ENCODE measurements at regions not wholly inside any gene's neighbourhood (a gene's known extent, or its start where the extent isn't known, plus 50 kb on each side); places are given as distances from the start of the nearest gene placed in this dataset.
A peak's percentile ranks its signal among the peaks of the same experiment; 100 is the strongest.
"Not testable (repeated sequence)": the region's sequence is repeated elsewhere in the genome, so short reads cannot be mapped to it uniquely, and the experiment has no call there.

DNA sequence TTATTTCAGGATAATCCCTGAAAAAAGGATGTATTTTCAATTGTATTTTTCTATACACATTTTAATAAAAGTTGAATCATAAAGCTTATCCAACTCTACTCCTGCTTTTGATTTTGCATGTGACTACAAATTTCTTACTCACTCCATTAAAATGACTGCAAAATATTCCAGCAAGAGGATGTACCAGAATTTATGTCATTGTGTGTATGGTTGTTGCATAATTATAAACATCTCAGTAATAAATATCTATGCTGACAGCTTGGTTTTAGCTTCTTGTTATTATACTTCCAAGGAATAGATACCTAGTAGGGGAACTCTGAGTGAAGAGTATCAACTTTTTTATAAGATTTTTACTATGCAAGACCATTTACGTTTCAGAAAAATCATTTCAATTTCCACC is 463.2 kb upstream of the RUNX1 start:
- no peak for DNase-seq

DNA sequence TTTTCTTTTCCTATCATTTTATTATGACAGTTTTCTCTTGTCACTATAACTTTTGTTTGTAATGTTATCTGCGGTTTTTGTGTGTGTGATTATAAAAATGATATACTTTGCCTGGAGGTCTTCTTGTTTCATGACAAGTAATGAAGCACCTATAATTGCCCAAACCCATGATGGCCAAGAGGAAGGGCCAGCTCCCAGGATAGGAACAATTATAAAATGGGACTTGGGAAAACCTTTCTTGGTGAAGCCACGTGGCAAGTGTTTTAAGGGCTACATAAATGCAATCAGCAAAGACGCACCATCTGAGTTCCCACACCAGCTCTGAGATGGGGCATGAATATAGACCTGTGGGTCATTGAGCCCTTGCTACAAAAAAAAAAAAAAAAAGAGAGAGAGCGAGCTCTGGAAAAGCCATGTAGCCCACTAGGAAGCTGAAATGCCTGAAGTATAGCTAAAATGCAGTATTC is 462.6 kb upstream of the RUNX1 start:
- DNase-seq, result no peak

DNA sequence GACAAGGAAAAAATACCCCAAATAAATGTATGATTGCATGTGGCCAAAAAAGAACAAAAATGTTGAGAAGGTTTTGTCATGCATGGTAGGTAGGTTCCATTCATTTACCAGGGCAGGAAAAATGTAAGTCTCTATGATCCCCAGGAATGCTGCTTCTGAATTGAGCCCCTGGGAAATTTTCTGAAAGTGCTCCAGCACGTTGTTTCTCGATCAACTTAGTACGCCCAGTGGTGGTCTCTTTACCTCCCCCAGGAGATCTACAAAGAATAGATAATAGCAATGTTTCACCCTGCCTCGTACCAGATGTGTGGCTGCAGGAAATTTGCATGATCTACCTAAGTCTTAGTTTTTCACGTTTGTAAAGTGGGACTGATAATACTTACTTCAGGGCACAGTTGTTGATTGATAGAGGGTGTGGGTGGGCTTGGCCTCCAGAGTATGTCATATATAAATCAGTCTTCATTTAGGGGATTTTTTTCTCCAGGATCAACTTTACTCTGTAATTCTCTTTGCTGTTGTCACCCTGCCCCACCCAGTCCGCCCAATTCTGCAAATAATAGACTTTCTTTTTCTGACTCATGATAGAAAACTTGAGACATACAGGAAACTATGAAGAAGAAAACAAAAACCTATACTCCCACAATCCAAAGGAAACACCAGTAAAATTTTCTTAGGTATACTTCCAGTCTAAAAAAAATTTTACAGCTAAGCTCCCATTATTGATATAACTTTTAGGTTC is 462.0 kb upstream of the RUNX1 start:
- DNase-seq, result peak; percentile 21 to 34

DNA sequence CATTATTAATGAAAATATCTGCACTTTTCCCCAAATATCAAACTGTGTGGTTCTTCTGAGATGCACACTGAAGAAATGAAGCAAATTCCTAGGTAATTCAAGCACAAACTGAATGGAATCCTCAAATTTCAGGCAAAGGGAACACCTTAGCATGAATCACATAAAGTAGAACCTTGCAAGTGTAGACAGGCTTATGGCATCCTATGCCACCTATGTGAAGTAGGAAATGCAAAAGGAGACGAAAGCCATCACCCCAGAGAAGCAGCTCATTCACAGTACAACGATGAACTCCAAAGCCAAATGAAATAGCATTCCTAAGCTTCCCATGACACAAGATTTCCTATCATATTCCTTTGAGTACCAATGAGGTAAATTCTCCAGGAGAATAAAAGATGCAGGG is 461.2 kb upstream of the RUNX1 start:
- no peak for DNase-seq

DNA sequence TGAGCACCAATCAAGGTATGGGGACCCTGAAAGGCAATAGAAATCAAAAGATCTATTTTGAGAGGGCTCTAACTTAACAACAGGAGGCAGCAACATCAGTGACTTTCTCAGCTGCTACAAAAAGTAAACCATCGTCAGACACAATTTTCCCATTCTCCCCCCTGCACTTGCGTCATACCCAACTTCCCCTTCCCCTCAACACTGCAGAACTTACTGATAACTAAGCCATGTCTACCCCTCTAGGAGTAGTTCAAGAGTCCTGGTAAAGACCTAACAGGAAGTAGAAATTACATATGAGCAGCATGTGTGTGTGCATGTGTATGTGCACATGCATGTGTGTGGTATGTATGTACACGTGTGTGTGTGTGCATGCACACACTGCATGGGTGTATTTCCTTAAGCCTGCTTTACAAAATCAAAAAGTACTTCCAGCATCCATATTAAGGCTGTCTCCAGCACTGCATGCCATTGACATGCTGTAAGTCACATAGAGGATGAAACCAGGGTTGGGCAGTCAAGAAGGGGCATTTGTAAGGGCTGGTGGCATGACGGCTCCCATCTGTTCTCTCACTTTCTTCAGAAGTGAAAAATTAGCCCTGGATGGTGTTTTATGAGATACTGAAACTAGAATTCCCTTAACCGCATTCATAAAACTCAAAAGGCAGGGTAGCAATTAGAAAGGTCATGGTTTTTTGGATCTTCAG is 460.1 kb upstream of the RUNX1 start:
- DNase-seq, result no peak

DNA sequence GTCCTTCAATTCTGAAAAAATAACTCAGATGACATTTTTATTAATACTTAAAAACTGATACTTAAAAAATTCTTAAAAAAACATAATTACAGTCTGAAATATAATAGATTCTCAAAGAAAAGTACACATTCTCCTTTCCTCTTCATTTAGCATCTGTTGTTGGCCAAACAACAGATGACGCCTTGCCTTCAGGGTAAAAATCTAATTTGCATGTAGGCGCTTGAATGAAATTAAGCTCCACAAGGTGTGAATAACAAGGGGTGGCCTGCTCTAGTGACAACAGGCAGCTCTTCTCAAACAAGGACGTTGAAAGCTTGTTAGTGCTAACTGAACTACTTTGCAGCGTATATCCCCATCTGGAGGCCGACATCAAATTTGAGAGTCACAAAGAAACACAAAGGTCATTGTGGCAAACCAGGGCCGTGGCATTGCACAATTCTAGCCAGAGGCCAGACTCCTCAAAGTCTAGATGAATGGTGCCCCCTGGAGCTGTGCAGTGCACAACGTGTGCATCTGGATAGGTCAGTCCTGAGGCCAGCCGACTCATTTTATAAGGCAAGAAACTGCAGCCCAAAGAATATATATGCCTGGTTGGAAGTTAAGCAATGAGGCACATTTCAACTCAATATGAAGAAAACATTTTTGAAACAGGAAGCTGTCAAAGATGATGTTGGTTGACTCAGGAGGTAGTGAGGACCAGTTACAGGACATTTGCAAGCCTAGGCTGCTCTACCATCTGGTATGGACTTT is 459.2 kb upstream of the RUNX1 start:
- peak in 1 of 2 experiments; percentile 19 for DNase-seq

DNA sequence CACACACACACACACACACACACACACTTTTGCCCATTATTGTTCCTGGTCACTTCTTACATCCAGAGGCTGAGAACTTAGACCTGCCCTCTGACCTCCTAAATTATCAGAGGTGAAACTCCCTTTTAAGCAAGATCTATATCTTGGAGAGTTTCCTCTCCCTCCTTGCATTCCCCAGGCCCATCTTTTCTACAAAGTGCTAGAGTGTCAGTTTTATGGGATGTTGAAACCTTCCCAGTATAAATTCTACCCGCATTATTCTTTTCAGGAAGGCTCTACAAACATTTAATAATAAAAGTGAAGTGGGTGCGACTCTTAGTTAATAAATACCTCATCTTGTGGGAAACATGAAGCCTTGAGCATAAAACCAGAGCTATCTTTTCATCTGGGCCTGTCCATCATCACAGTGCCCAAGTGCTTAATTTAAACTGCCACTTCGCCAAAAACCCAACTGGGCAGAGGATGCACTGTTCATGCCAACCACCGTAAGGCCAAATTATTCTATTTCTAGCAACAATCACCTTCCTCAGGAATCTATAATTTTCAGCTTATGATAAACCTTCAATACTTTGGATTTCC is 458.2 kb upstream of the RUNX1 start:
- no peak for DNase-seq

DNA sequence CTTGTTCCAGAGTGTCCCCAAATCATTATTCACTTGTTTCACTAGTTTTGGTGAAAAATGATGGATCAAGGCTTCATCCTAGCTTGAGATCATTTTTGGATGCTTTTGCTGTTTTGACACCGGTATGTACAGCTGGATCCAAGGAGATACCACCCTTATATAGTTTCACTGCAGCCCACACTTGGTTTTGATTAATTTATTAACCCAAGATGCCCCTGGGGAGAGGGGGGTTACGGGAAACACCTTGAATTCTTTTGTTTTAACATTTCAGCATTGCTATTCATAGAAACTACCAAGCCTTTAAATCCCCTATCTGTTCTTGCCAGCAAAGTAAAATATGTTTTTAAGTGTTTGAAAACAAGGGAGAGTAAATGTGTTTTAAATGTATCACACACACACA is 457.7 kb upstream of the RUNX1 start:
- DNase-seq, result no peak

DNA sequence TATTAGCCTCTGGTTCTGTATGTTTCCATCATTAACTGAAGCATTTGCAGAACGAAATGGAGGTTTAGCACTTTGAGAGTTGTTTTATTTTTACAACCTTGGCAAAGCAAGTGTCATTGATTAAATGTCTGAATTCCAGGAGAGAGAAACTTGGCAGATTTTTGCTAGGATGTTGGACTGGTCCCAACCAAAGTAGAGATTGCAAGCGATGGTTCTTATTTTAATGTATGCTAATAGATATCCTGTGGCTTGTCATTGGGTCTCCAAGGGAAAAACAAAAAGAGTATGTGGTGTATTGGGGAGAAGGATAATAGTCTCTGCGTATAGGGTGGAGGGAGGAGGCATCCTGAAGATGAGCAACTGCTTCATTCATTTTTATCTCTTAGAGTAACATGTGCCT is 457.2 kb upstream of the RUNX1 start:
- DNase-seq, result no peak

DNA sequence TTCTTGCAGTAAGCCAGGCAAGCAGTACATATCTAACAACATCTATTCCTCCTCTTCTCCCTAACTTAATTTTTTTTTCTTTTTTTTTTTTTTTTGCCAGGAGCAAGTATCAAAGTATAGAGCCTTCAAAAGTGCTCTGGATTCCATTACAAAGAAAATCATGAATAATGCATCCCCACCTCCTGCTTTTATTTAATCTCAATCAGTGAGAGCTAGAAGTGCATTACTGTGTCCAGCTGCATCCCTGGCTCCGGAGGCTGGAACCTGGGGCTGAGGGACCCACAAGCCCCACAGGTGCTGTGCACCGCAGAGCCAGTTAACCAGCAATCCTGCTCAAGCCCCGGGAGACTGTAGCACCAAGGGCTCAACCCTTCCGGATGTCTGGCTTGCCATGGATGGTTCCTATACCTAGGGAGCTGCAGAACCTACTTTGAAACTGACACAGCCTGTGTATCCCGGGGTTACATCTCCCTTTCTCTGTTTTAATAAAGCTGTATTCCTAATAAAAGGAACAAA is 455.9 kb upstream of the RUNX1 start:
- DNase-seq, result no peak

DNA sequence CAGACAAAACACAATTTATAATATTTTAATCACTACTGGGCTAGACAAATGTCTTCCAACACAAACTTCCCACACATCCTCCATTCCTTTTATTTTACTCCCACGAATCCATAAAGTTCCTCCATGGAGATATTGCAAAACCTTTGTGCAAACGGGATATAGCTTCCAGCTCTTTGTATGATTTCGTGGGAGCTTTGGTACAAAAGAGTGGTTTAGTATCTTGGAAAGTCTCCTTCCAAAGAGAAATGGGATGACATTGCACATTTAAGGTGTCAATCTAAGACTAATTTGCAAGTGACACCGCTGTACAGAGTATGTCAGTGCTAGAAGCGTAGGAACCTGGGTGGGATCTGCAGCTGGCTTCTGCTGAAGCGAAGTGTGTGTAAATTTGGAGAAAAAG is 455.2 kb upstream of the RUNX1 start:
- DNase-seq, result no peak

DNA sequence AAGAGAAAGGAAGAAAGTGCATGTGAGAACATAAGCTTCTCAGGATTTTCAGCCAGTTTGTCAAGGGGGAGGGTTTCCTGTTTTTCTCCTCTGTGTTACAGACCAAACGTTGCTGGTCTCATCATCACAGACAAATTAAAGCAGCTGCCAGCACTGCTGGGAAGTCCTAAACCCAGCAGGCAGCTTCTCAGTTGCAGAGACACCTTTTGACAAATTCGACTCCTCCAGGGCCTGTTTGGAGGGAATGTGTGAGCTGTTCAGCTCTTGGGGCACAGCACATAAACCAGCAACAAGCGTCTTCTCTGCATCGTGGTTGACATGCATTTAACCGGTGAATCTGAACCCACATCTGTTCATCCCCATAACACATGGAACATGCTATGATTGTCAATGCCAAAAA is 454.6 kb upstream of the RUNX1 start:
- no peak for DNase-seq

DNA sequence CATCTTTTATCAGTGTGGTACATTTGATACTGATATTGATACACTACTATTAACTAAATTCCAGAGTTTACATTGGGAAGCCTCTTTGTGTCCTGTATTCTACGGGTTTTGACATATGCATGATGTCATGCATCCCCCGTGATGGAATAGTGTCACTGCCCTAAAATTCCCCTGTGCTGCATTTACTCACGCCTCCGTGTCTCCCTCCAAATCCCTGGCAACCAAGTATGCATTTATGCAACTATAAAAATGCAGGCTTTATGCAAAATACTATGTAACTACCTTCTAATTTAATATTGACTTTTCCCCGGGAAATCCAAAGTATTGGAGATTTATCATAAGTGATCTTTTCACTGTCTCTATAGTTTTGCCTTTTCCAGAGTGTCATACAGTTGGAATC is 453.7 kb upstream of the RUNX1 start:
- no peak for DNase-seq

DNA sequence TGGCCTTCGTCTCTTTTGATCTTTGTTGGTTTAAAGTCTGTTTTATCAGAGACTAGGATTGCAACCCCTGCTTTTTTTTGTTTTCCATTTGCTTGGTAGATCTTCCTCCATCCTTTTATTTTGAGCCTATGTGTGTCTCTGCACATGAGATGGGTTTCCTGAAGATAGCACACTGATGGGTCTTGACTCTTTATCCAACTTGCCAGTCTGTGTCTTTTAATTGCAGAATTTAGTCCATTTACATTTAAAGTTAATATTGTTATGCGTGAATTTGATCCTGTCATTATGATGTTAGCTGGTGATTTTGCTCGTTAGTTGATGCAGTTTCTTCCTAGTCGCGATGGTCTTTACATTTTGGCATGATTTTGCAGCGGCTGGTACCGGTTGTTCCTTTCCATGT is 448.4 kb upstream of the RUNX1 start:
- not testable (repeated sequence) for DNase-seq

DNA sequence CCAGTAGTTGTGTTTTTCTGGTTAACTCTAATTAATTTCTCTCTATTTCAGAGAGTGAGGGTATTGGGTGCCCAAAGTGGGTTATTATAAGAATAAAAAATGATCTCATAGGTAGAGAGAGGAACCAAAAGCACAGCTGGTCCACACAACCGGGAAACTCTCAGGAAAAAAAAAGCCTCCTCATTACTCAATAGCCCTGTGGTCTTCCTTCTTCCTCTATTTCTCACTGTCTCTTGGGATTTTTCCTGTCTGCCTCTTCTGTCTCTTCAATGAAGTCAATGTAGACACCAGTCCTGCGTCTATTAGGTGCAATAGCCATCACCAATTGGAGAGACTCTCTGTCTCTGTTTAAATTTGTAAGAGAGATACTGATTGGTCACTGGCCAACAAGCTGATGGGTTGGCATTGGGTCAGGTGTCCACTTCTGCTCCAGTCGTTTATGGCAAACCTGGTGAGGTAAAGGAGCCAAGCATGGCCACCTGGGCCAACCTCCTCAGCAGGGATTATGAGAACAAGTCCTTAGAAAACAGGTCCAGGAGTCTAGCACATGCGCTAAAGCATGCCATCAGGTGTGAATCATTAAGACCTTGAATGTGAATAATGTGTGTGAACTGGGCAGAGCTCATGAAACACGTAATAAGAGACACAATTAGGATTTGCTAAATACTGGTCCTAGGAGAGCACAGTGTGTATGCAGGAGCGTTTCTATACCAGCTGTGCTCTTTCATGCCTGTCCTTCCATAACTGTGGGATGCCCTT is 443.0 kb upstream of the RUNX1 start:
- no peak for DNase-seq

DNA sequence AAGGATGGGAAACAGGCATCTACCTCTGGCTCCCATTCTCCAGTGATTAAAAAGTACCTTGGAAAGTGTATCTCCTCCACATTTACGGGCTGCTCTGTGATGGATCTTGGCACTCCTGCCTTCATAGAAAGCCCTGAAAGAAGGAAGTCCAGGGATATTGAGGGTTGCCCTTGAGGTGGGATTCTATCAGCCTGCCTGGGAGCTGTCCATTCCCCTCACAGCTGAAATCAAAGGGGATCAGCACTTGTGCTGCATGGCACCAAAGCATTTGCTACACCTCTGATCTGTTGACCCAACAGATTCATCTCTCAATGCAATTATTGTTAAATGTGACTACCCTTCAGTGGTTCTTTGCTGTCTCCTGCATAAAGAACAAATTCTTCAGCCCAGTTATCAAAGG is 442.0 kb upstream of the RUNX1 start:
- DNase-seq, result no peak

DNA sequence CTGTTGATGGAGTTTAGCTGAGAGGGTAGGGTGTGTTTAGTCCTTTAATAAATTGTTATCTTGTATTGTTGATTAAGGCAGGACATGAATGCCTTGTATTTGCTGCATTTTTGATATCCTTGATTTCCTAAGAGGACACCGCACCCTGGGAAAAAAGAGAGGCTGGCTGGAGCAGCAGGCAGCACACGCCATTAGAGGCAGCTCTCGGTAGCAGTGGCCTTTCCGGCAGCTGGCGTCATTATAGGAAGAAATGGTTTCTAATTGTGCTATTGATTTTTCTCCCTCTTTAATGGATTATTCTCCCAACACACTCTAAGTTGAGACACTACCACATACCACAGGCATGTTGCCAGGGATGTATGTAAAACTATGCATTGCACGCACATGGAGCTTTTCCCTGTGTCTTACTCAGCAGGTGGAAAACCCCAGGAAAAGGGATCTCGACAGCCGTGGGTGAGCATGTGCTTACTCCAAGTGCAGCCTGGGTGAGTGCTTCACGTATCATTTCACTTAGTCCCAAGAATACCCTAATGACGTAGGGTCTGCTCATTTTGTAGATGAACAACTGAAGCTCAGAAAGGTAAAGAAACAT is 440.4 kb upstream of the RUNX1 start:
- DNase-seq, result no peak

DNA sequence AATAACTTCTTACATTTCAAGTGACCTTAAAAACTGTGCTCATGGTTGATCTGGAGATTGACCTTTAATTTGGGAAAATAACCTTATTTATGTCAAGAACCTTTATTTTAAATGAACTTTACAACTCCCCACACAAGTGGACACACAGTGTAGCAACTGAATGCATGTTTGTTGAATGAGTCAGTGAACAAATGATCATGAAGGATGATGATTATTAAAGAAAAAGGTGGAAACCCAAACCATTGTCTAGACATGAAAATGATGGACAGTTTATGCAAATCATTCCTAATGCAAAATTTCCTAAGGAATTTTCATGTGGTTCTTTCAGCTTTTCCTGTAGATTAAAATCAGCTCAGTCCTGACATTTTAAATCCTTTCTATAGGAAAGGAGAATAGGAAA is 439.8 kb upstream of the RUNX1 start:
- no peak for DNase-seq

DNA sequence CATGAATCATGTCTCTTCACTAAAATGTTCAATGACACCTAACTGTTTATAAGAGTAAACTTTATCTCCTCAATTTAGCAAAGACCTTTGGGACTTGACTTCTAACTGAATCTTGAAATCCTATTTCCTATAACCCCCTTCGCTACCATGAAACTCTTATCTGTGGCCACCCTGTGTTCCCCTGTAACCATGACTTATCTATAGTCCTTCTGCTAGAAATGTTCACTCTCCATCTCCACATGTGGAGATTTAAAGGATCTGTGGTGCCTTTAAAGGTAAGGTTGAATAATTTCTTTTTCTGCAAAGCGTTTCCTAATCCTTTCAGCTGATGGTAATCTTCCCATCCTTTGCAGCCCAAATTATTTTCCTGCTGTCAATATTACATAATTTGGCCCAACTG is 436.3 kb upstream of the RUNX1 start:
- DNase-seq, result no peak

DNA sequence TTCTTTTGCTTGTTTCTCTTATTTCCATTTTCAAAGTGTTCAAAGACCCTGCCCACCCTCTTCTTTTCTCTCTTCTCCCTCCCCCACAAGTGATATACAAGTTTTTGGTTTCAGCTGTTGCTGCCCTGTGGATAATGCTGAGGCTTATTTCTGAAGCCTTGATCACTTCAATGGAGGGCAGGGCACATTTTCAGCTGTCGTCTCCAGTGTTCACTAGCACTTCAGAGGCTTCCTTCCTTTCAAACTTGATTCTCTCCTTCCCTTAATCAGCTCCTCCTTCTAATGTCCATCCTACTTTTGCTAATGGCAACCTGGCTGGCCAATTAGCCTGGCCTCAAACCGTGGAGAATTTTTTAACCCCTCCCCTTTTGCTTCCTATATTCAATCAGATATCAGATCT is 435.7 kb upstream of the RUNX1 start:
- no peak for DNase-seq

DNA sequence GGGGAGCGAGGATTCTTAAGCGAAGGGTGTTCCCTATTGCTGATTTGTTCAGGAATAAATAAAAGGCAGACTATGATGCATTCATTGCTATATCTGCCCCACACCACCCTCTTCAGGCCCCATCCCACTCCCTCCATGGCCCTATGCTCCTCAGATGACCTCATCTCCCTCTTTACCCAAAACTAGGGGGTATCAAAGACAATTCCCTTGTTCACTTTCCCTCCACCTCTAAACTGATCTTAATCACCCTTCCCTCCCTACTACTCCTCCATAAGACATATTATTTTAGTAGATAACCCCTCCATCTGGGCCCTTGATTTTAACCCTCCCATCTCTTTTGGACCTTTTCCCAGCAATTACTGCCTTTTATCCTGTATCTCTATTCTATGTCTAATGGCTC is 434.9 kb upstream of the RUNX1 start:
- DNase-seq, result no peak

All from activated CD4-positive, alpha-beta T cell treated with anti-CD3 and anti-CD28 coated beads, Interleukin-2, amount 50 U/mL, for 48 hours (primary cell).